Activated T-helper 2 cell treated with anti-CD3 and anti-CD28 coated beads, Interferon-gamma antibody, Interleukin-2, Interleukin-4, amounts not matched to agents 10 μg/mL and 5 μg/mL and 100 μg/mL, durations not matched to agents 14 hours and 24 hours and 36 hours (primary cell): ENCODE measurements at regions not wholly inside any gene's neighbourhood (a gene's known extent, or its start where the extent isn't known, plus 50 kb on each side); places are given as distances from the start of the nearest gene placed in this dataset.

Experiments
- DNase-seq: peaks from one replicate; pipeline ENCODE4 v3.0.0; 2021; ENCODE audit warnings: low spot score
- H3K27ac Mint-ChIP-seq: one replicate; pipeline ENCODE4 v1.8.0; 2021; ENCODE audit warnings: mixed read lengths
- H3K27me3 Mint-ChIP-seq: one replicate; pipeline ENCODE4 v1.8.0; 2021; ENCODE audit warnings: low read depth, mixed read lengths
- H3K36me3 Mint-ChIP-seq: one replicate; pipeline ENCODE4 v1.8.0; 2021; ENCODE audit warnings: low read depth, mixed read lengths
- H3K4me1 Mint-ChIP-seq: one replicate; pipeline ENCODE4 v1.8.0; 2021; ENCODE audit warnings: low read depth, mixed read lengths
- H3K4me3 Mint-ChIP-seq: one replicate; pipeline ENCODE4 v1.8.0; 2021; ENCODE audit warnings: low read depth, mild to moderate bottlenecking, moderate library complexity, mixed read lengths
- H3K9me3 Mint-ChIP-seq: one replicate; pipeline ENCODE4 v1.8.0; 2021; ENCODE audit warnings: mixed read lengths
- intact Hi-C: fragments of 100-400 bp; cut with micrococcal nuclease; formaldehyde crosslinking; loops from one replicate; pipeline ENCODE4 v1.15.1; 2023

GRCh38 chr19:31592456-31592855 lies 243.2 kb upstream of the TSHZ3 start:
- no peaks in the 10 kb centered on the region for H3K36me3 Mint-ChIP-seq
- H3K4me3 Mint-ChIP-seq: no peak overlapping the region
- no peak overlapping the region for H3K27ac Mint-ChIP-seq
- no peak for DNase-seq
- H3K9me3 Mint-ChIP-seq: no peaks in the 10 kb centered on the region
- H3K4me1 Mint-ChIP-seq: no peaks in the 10 kb centered on the region
- H3K27me3 Mint-ChIP-seq: no peaks in the 10 kb centered on the region
- intact Hi-C loops: no loop called here

GRCh38 chr19:31594701-31595100 lies 245.5 kb upstream of the TSHZ3 start:
- no peak overlapping the region for H3K27ac Mint-ChIP-seq
- H3K4me1 Mint-ChIP-seq: no peaks in the 10 kb centered on the region
- no peaks in the 10 kb centered on the region for H3K27me3 Mint-ChIP-seq
- H3K36me3 Mint-ChIP-seq: no peaks in the 10 kb centered on the region
- no peak overlapping the region for H3K4me3 Mint-ChIP-seq
- no peak for DNase-seq
- intact Hi-C loops: no loop called here
- H3K9me3 Mint-ChIP-seq: no peaks in the 10 kb centered on the region

GRCh38 chr19:31595521-31595920 lies 246.3 kb upstream of the TSHZ3 start:
- H3K9me3 Mint-ChIP-seq: no peaks in the 10 kb centered on the region
- no peak overlapping the region for H3K4me3 Mint-ChIP-seq
- H3K27me3 Mint-ChIP-seq: no peaks in the 10 kb centered on the region
- DNase-seq: no peak
- no peaks in the 10 kb centered on the region for H3K4me1 Mint-ChIP-seq
- no peaks in the 10 kb centered on the region for H3K36me3 Mint-ChIP-seq
- H3K27ac Mint-ChIP-seq: no peak overlapping the region
- intact Hi-C loops: no loop called here

GRCh38 chr19:31596751-31597150 lies 247.5 kb upstream of the TSHZ3 start:
- H3K4me3 Mint-ChIP-seq: no peak overlapping the region
- H3K36me3 Mint-ChIP-seq: no peaks in the 10 kb centered on the region
- no peak overlapping the region for H3K27ac Mint-ChIP-seq
- intact Hi-C loops: no loop called here
- no peaks in the 10 kb centered on the region for H3K9me3 Mint-ChIP-seq
- H3K27me3 Mint-ChIP-seq: no peaks in the 10 kb centered on the region
- no peaks in the 10 kb centered on the region for H3K4me1 Mint-ChIP-seq
- no peak for DNase-seq

- no peak overlapping the region for H3K27ac Mint-ChIP-seq
- H3K36me3 Mint-ChIP-seq: no peaks in the 10 kb centered on the region
- no peaks in the 10 kb centered on the region for H3K27me3 Mint-ChIP-seq
- intact Hi-C loops: no loop called here
- no peak overlapping the region for H3K4me3 Mint-ChIP-seq
- H3K4me1 Mint-ChIP-seq: no peaks in the 10 kb centered on the region
- H3K9me3 Mint-ChIP-seq: no peaks in the 10 kb centered on the region
- no peak for DNase-seq
Observed at GRCh38 chr19:31597616-31598015, 248.4 kb upstream of the TSHZ3 start.

- intact Hi-C loops: no loop called here
- Mint-ChIP-seq H3K36me3 (no peaks in the 10 kb centered on the region), H3K27me3 (no peaks in the 10 kb centered on the region), H3K4me1 (no peaks in the 10 kb centered on the region), H3K4me3 (no peak overlapping the region), H3K9me3 (no peaks in the 10 kb centered on the region), H3K27ac (no peak overlapping the region)
- no peak for DNase-seq
Observed at GRCh38 chr19:31598730-31599238, 249.5 kb upstream of the TSHZ3 start.

- Mint-ChIP-seq H3K36me3 (no peaks in the 10 kb centered on the region), H3K4me3 (no peak overlapping the region), H3K27me3 (no peaks in the 10 kb centered on the region), H3K9me3 (no peaks in the 10 kb centered on the region), H3K27ac (no peak overlapping the region), H3K4me1 (no peaks in the 10 kb centered on the region)
- no peak for DNase-seq
- intact Hi-C loops: no loop called here
Observed at GRCh38 chr19:31600731-31601295, 251.6 kb upstream of the TSHZ3 start.

GRCh38 chr19:31601855-31602254 lies 252.6 kb upstream of the TSHZ3 start:
- no peaks in the 10 kb centered on the region for H3K27me3 Mint-ChIP-seq
- DNase-seq: no peak
- no peaks in the 10 kb centered on the region for H3K4me1 Mint-ChIP-seq
- H3K4me3 Mint-ChIP-seq: no peak overlapping the region
- no peaks in the 10 kb centered on the region for H3K9me3 Mint-ChIP-seq
- intact Hi-C loops: no loop called here
- no peak overlapping the region for H3K27ac Mint-ChIP-seq
- H3K36me3 Mint-ChIP-seq: no peaks in the 10 kb centered on the region

- intact Hi-C loops: no loop called here
- Mint-ChIP-seq H3K9me3 (no peaks in the 10 kb centered on the region), H3K36me3 (no peaks in the 10 kb centered on the region), H3K4me1 (no peaks in the 10 kb centered on the region), H3K4me3 (no peak overlapping the region), H3K27ac (no peak overlapping the region), H3K27me3 (no peaks in the 10 kb centered on the region)
- DNase-seq: no peak
Observed at GRCh38 chr19:31602548-31602947, 253.3 kb upstream of the TSHZ3 start.

GRCh38 chr19:31604493-31605040 lies 255.3 kb upstream of the TSHZ3 start:
- Mint-ChIP-seq H3K4me3 (no peak overlapping the region), H3K9me3 (no peaks in the 10 kb centered on the region), H3K36me3 (no peaks in the 10 kb centered on the region), H3K27me3 (no peaks in the 10 kb centered on the region), H3K4me1 (no peaks in the 10 kb centered on the region), H3K27ac (no peak overlapping the region)
- intact Hi-C loops: no loop called here
- DNase-seq: no peak

- Mint-ChIP-seq H3K9me3 (no peaks in the 10 kb centered on the region), H3K27ac (no peak overlapping the region), H3K4me3 (no peak overlapping the region), H3K36me3 (no peaks in the 10 kb centered on the region), H3K4me1 (no peaks in the 10 kb centered on the region), H3K27me3 (no peaks in the 10 kb centered on the region)
- intact Hi-C loops: no loop called here
- no peak for DNase-seq
Observed at GRCh38 chr19:31610018-31610417, 260.8 kb upstream of the TSHZ3 start.

GRCh38 chr19:31611046-31611877 lies 262.0 kb upstream of the TSHZ3 start:
- Mint-ChIP-seq H3K36me3 (no peaks in the 10 kb centered on the region), H3K4me3 (no peak overlapping the region), H3K9me3 (no peaks in the 10 kb centered on the region), H3K27me3 (no peaks in the 10 kb centered on the region), H3K27ac (no peak overlapping the region), H3K4me1 (no peaks in the 10 kb centered on the region)
- no peak for DNase-seq
- intact Hi-C loops: no loop called here

GRCh38 chr19:31612873-31613272 lies 263.6 kb upstream of the TSHZ3 start:
- Mint-ChIP-seq H3K27me3 (no peaks in the 10 kb centered on the region), H3K4me1 (no peaks in the 10 kb centered on the region), H3K9me3 (no peaks in the 10 kb centered on the region), H3K36me3 (no peaks in the 10 kb centered on the region), H3K4me3 (no peak overlapping the region), H3K27ac (no peak overlapping the region)
- intact Hi-C loops: no loop called here
- no peak for DNase-seq
